HG03520 (cell line): ENCODE measurements at regions not wholly inside any gene's neighbourhood (a gene's known extent, or its start where the extent isn't known, plus 50 kb on each side); places are given as distances from the start of the nearest gene placed in this dataset.

Source experiments
- ATAC-seq: cut with Tn5 transposase; IDR thresholded peaks from one replicate; pipeline ENCODE4 v1.9.1; 2021; ENCODE audit warnings: mild to moderate bottlenecking, moderate library complexity; ENCODE audit not compliant: unreplicated experiment

DNA sequence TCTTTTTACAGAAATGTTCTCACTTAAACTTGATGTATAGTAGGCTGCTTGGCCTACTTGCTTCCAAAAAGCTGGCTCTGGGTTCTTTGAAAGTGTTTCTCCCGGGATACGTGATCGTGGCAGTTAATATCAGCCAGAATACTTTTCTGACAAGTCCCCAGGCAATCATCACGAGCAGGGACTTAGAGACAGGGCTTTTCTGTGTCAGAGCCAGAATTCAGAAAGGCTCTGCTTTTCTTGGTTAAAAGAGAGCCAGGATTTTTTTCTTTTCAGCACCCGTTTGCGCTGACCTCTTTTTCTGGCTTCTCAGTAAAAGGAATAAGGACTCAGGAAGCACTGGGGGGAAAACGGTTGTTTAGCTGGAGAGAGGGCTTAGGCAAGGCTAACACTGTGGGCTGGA is 57.8 kb upstream of the ARHGAP5 start:
- no peak for ATAC-seq

GRCh38 chr14:32020882-32021281 is 56.2 kb upstream of the ARHGAP5 start:
- ATAC-seq = no peak

DNA sequence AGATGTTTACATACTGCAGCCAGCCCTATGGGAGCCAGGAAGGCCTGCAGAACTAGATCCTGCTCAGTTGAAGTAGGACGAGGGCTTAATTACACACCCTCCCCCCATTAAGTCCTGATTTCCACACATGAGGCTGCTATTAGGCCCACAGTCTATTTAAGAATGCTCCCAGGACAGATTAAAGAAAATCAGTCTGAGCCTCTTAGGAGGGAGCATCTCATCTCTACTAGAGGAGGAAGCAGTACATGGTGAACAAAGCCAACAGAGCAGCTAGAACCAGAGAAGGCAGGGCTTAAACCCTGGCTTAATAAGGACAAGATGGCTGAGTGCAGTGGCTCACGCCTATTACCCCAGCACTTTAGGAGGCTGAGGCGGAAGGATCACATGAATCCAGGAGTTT is 55.8 kb upstream of the ARHGAP5 start:
- ATAC-seq = no peak

- ATAC-seq = no peak
Observed at GRCh38 chr14:32022525-32022924, 54.6 kb upstream of the ARHGAP5 start.

GRCh38 chr14:32022938-32023466 is 54.1 kb upstream of the ARHGAP5 start:
- ATAC-seq = no peak

- ATAC-seq = no peak
Observed at GRCh38 chr14:32023540-32023939, 53.6 kb upstream of the ARHGAP5 start.

DNA sequence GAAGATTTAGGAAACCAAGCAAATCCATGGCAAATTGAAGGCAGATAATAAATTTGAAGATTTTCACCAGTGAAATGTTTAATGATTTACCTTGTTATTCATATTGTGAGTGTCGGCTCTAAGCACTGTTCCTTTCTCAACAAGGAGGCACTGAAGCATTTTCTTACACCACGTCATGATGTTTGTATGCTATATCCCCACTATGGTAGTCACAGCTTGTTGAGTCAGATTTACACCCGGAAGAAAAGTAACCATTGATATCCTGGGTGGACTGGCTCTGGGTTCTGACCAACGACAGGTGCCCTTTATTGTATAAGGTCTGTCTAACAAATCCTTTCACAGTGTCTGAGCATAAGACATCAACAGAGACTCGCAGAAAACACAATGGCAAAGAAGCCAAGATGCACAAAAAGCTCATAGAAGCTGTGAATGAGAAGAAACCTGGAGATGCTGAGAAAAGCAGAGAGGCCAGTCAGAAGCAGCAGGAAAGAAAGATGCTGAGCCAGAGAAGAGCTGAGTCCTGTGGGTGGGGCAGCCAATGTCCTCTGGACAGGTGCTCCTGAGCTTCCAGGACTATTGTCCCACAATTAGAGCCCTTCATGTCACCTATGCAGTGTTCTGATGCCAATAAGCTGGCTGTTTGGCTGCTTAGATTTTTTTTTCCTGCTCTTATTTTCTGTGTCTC is 49.7 kb upstream of the ARHGAP5 start:
- ATAC-seq = no peak
